Tibial nerve (tissue), 4 donors: ENCODE measurements at regions not wholly inside any gene's neighbourhood (a gene's known extent, or its start where the extent isn't known, plus 50 kb on each side); places are given as distances from the start of the nearest gene placed in this dataset.

ENCODE experiments used
- DNase-seq, 2 donors: peaks; one replicate each; pipeline ENCODE4 v3.0.0-alpha.2; 2019; ENCODE audit warnings: low spot score in 2 of 2
- H3K27ac ChIP-seq, 4 donors: fragments of 200-600 bp; sonication (generic) in 3 of 4; one replicate each; pipeline ENCODE4 v1.5.1; 2017 to 2019; ENCODE audit warnings: mild to moderate bottlenecking in 1 of 4
- H3K27me3 ChIP-seq, 2 donors: fragments of 200-600 bp; sonication (generic) in 1 of 2; one replicate each; pipeline versions ENCODE4 v1.5.1 to v1.6.0; 2017 to 2019
- H3K36me3 ChIP-seq, 3 donors: fragments of 200-600 bp; sonication (generic); one replicate each; pipeline ENCODE4 v1.5.1; 2018 to 2019
- H3K4me1 ChIP-seq, 4 donors: fragments of 200-600 bp; sonication (generic) in 3 of 4; one replicate each; pipeline ENCODE4 v1.5.1; 2017 to 2019
- H3K4me3 ChIP-seq, 4 donors: fragments of 200-600 bp; sonication (generic) in 3 of 4; one replicate each; pipeline ENCODE4 v1.5.1; 2017 to 2019; ENCODE audit warnings: mild to moderate bottlenecking in 1 of 4, moderate library complexity in 1 of 4
- H3K9me3 ChIP-seq, 4 donors: fragments of 200-600 bp; sonication (generic) in 3 of 4; one replicate each; pipeline ENCODE4 v1.5.1; 2017 to 2019
- CTCF ChIP-seq, 5 experiments: fragments of 200-600 bp in 3 of 5; fragments of 450-650 bp in 2 of 5; sonication (generic) in 3 of 5; IDR thresholded peaks; one replicate each; pipeline ENCODE4 v1.5.1; 2016 to 2019; ENCODE audit warnings: antibody characterized with exemption in 5 of 5, mild to moderate bottlenecking in 3 of 5, moderate library complexity in 2 of 5
- EP300 ChIP-seq, 2 donors: sonication (generic); formaldehyde crosslinking; IDR thresholded peaks; one replicate each; pipeline ENCODE4 v1.6.1; 2017; ENCODE audit warnings: antibody characterized with exemption in 2 of 2, mild to moderate bottlenecking in 1 of 2
- POLR2A ChIP-seq, 2 donors: fragments of 450-650 bp; IDR thresholded peaks; one replicate each; pipeline ENCODE4 v1.6.1; 2017; ENCODE audit warnings: antibody characterized with exemption in 2 of 2, mild to moderate bottlenecking in 2 of 2, moderate library complexity in 2 of 2
- WGBS, 2 donors: methylation state at CpG; one replicate each; pipeline ENCODE4 v1.1.5; 2018; 5-methylcytosine and 5-hydroxymethylcytosine counted together

- Histone ChIP-seq H3K4me1 (peaks cover 0 to 6% (median 0%) of the 10 kb centered on the region in 4 donors), H3K9me3 (no peaks in the 10 kb centered on the region), H3K36me3 (no peaks in the 10 kb centered on the region), H3K27ac (no peak overlapping the region), H3K4me3 (no peak overlapping the region), H3K27me3 (peaks cover 0 to 13% of the 10 kb centered on the region in 2 donors)
- 69% methylated on average over 9 of the region's 9 CpGs; no CpG with 5 or more reads in 1 of the 2 donors for WGBS, 2 donors
- TF ChIP-seq POLR2A (IDR thresholded peaks at IDR 0.05) (no peak), CTCF (IDR thresholded peaks at IDR 0.05) (no peak), EP300 (IDR thresholded peaks at IDR 0.05) (no peak)
- DNase-seq = no peak
Measured at GRCh38 chrX:69226459-69227158, 61.4 kb upstream of the PJA1 start.

- DNase-seq = peak; percentile 47 to 75
- H3K27ac ChIP-seq = no peak overlapping the region
- H3K4me1 ChIP-seq = peaks cover 0 to 8% (median 0%) of the 10 kb centered on the region in 4 donors
- 24 to 32% methylated on average over 5 to 12 of the region's 12 CpGs for WGBS, 2 donors
- peaks cover 0 to 19% of the 10 kb centered on the region in 2 donors for H3K27me3 ChIP-seq
- no peaks in the 10 kb centered on the region for H3K9me3 ChIP-seq
- TF ChIP-seq EP300 (IDR thresholded peaks at IDR 0.05) (no peak), POLR2A (IDR thresholded peaks at IDR 0.05) (no peak), CTCF (IDR thresholded peaks at IDR 0.05) (peak; percentile 60 to 87 (median 68))
- no peak overlapping the region for H3K4me3 ChIP-seq
- no peaks in the 10 kb centered on the region for H3K36me3 ChIP-seq
Measured at GRCh38 chrX:69222103-69223090, 57.1 kb upstream of the PJA1 start.

DNA sequence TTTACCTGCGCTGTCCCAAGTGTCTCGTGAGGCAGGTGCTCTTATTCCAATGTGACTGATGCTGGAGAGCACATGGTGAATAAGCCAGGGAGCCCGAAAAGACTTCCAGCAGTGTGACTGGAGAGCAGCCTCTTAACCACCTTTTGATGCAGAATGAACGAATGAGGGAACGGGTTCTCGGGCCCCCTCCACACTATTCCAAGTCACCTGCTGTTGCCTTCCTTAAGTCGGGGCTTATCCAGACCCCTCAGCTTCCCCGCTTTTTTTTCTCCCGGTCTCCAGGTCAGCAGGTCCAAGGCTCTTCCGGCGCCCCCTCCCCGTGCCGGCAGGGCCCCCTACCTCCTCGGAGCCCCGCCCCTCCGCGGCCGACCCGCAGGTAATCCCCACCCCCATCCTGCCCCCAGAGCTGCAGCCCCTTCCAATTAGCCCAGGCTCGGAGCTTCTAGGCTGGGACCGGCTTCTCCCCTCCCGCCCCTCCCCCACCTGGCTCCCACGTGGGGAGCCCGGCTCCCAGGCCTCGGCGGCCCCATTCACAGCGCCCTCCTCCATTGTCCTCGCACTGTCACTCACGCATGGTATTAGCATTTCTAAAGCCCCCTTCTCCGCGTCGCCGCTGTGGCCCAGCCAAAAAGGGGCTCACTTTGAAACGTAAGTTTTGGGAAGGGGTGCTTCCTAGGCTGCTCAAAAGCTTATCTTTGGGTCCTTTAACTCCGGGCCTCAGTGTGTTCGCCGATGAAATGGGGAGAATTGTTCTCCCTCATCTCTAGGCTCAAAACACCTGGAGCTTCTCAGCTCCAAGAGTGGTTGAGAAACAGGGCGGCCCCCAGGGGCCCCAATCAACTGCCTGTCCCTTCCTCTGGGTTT, 56.2 kb upstream of the PJA1 start:
- Histone ChIP-seq H3K4me1 (peaks cover 0 to 8% (median 0%) of the 10 kb centered on the region in 4 donors), H3K9me3 (no peaks in the 10 kb centered on the region), H3K4me3 (no peak overlapping the region), H3K27ac (no peak overlapping the region), H3K36me3 (no peaks in the 10 kb centered on the region), H3K27me3 (peaks cover 0 to 14% of the 10 kb centered on the region in 2 donors)
- WGBS, 2 donors = 30 to 44% methylated on average over 31 to 38 of the region's 38 CpGs
- no peak for DNase-seq
- TF ChIP-seq POLR2A (IDR thresholded peaks at IDR 0.05) = no peak
- no peak for TF ChIP-seq CTCF (IDR thresholded peaks at IDR 0.05)
- no peak for TF ChIP-seq EP300 (IDR thresholded peaks at IDR 0.05)

DNA sequence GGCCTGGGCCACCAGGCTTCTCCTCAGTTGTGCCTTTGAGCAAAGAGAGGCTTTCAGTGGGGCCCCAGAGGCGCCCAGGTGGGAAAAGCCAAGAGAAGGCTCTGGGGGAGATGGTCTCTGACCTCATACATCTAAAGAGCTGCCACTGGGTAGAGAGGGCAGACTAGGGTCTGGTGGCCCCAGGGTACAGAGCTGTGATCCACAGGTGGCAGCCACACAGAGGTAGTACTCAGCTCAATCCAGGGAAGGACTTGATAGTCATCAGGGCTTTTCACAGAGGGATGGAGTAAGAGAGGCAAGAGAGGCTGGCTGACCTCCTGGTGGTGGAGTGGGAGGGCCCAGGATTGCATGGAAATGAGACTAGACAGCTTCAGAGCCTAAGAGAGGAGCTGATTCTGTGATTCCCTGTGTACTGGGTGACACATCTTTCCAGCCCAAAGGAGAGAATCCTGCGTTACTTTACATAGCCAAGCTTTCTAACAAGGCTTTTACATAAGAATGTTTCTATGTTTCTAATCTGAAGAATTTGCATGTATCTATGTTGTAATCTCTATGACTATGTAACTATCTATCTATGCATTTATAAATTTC, 53.2 kb upstream of the PJA1 start:
- peaks cover 0 to 8% (median 0%) of the 10 kb centered on the region in 4 donors for H3K4me1 ChIP-seq
- no peak for DNase-seq
- 75 to 92% methylated on average over 2 of the region's 2 CpGs for WGBS, 2 donors
- H3K4me3 ChIP-seq = no peak overlapping the region
- TF ChIP-seq EP300 (IDR thresholded peaks at IDR 0.05) (no peak), POLR2A (IDR thresholded peaks at IDR 0.05) (no peak), CTCF (IDR thresholded peaks at IDR 0.05) (no peak)
- no peaks in the 10 kb centered on the region for H3K9me3 ChIP-seq
- no peaks in the 10 kb centered on the region for H3K36me3 ChIP-seq
- peaks cover 0 to 14% of the 10 kb centered on the region in 2 donors for H3K27me3 ChIP-seq
- no peak overlapping the region for H3K27ac ChIP-seq
